Ishikawa (cell line): ENCODE measurements at regions not wholly inside any gene's neighbourhood (a gene's known extent, or its start where the extent isn't known, plus 50 kb on each side); places are given as distances from the start of the nearest gene placed in this dataset.

Source experiments
- CEBPB ChIP-seq: IDR thresholded peaks from 2 replicates; pipeline ENCODE4 v1.6.1; 2012
- CREB1 ChIP-seq: IDR thresholded peaks from 2 replicates; pipeline ENCODE4 v1.6.1; 2012; ENCODE audit warnings: low read depth
- EGR1 ChIP-seq: IDR thresholded peaks from 2 replicates; pipeline ENCODE4 v1.6.1; 2012
- EP300 ChIP-seq: IDR thresholded peaks from 2 replicates; pipeline ENCODE4 v1.6.1; 2012; ENCODE audit warnings: borderline replicate concordance
- FOXM1 ChIP-seq: IDR thresholded peaks from 2 replicates; pipeline ENCODE4 v1.6.1; 2012; ENCODE audit warnings: low read depth, borderline replicate concordance
- MAX ChIP-seq: IDR thresholded peaks from 2 replicates; pipeline ENCODE4 v1.6.1; 2012
- NFIC ChIP-seq: IDR thresholded peaks from 2 replicates; pipeline ENCODE4 v1.6.1; 2012
- RAD21 ChIP-seq: IDR thresholded peaks from 2 replicates; pipeline ENCODE4 v1.6.1; 2012; ENCODE audit warnings: low read depth
- REST ChIP-seq: IDR thresholded peaks from 2 replicates; pipeline ENCODE4 v1.6.1; 2012; ENCODE audit warnings: low read depth, mild to moderate bottlenecking
- TAF1 ChIP-seq: IDR thresholded peaks from 2 replicates; pipeline ENCODE4 v1.6.1; 2012; ENCODE audit warnings: low read depth, mild to moderate bottlenecking
- TCF12 ChIP-seq: IDR thresholded peaks from 2 replicates; pipeline ENCODE4 v1.6.1; 2012; ENCODE audit warnings: low read depth
- TEAD4 ChIP-seq: IDR thresholded peaks from 2 replicates; pipeline ENCODE4 v1.6.1; 2012
- USF1 ChIP-seq: IDR thresholded peaks from 2 replicates; pipeline ENCODE4 v1.6.1; 2012
- YY1 ChIP-seq: IDR thresholded peaks from 2 replicates; pipeline ENCODE4 v1.6.1; 2012; ENCODE audit warnings: low read depth
- ZBTB7A ChIP-seq: IDR thresholded peaks from 2 replicates; pipeline ENCODE4 v1.6.1; 2012; ENCODE audit warnings: low read depth

GRCh38 chr5:124207118-124207517 lies 539.3 kb downstream of the ZNF608 start:
- TF ChIP-seq MAX: no peak

- TF ChIP-seq CREB1 (no peak), NFIC (peak; percentile 48)
Observed at GRCh38 chr5:124206540-124206939, 539.9 kb downstream of the ZNF608 start.

GRCh38 chr5:124203303-124203702 lies 543.1 kb downstream of the ZNF608 start:
- TF ChIP-seq EGR1 (no peak), RAD21 (no peak), EP300 (no peak), TEAD4 (no peak), CEBPB (no peak), FOXM1 (no peak), ZBTB7A (no peak), TCF12 (no peak)

GRCh38 chr5:124200381-124200780 lies 546.1 kb downstream of the ZNF608 start:
- TF ChIP-seq MAX (no peak), EGR1 (no peak), NFIC (no peak), USF1 (no peak), CREB1 (no peak), FOXM1 (no peak)

GRCh38 chr5:124199893-124200292 lies 546.5 kb downstream of the ZNF608 start:
- TF ChIP-seq MAX: no peak
- TF ChIP-seq YY1: no peak
- TF ChIP-seq EGR1: no peak
- TF ChIP-seq NFIC: no peak
- TF ChIP-seq ZBTB7A: no peak
- TF ChIP-seq TEAD4: no peak
- TF ChIP-seq USF1: no peak

- no peak for TF ChIP-seq MAX
- TF ChIP-seq YY1: no peak
- TF ChIP-seq CREB1: no peak
- TF ChIP-seq ZBTB7A: no peak
- TF ChIP-seq EP300: no peak
- no peak for TF ChIP-seq NFIC
- TF ChIP-seq TEAD4: no peak
Observed at GRCh38 chr5:124195411-124195810, 551.0 kb downstream of the ZNF608 start.

GRCh38 chr5:124194282-124194681 lies 552.2 kb downstream of the ZNF608 start:
- no peak for TF ChIP-seq USF1
- TF ChIP-seq YY1: no peak
- TF ChIP-seq MAX: no peak
- no peak for TF ChIP-seq CREB1
- no peak for TF ChIP-seq NFIC
- TF ChIP-seq REST: no peak
- no peak for TF ChIP-seq EGR1
- no peak for TF ChIP-seq RAD21
- no peak for TF ChIP-seq TCF12
- TF ChIP-seq CEBPB: no peak
- no peak for TF ChIP-seq TAF1
- no peak for TF ChIP-seq EP300
- no peak for TF ChIP-seq TEAD4
- TF ChIP-seq FOXM1: no peak
- no peak for TF ChIP-seq ZBTB7A

GRCh38 chr5:124193371-124193789 lies 553.1 kb downstream of the ZNF608 start:
- TF ChIP-seq REST (no peak), FOXM1 (no peak), CEBPB (peak; percentile 54; the same call in 1 of the 2 replicates)
